ENCODE measurements at regions not wholly inside any gene's neighbourhood (a gene's known extent, or its start where the extent isn't known, plus 50 kb on each side); places are given as distances from the start of the nearest gene placed in this dataset.
"Not testable (repeated sequence)": the region's sequence is repeated elsewhere in the genome, so short reads cannot be mapped to it uniquely, and the experiment has no call there.

GRCh38 chr6:81984599-81984998 is 232.1 kb upstream of the TENT5A start:
- H3K4me3 ChIP-seq (ENCODE audit: low read length), result no peak overlapping the region
- DNase-seq (ENCODE audit: low read depth, low spot score), result no peak

- H3K4me3 ChIP-seq (ENCODE audit: low read length), result no peak overlapping the region
- DNase-seq (ENCODE audit: low read depth, low spot score), result no peak
These were observed 229.3 kb upstream of the TENT5A start for GRCh38 chr6:81981812-81982211.

GRCh38 chr6:81979767-81980166 is 227.3 kb upstream of the TENT5A start:
- H3K4me3 ChIP-seq (ENCODE audit: low read length), result no peak overlapping the region

GRCh38 chr6:81979329-81979728 is 226.8 kb upstream of the TENT5A start:
- no peak overlapping the region for H3K4me3 ChIP-seq (ENCODE audit: low read length)
- no peak for DNase-seq (ENCODE audit: low read depth, low spot score)

More at GRCh38 chr6:81979767-81980166, 227.3 kb upstream of the TENT5A start:
- DNase-seq (ENCODE audit: low read depth, low spot score), result no peak

GRCh38 chr6:81978230-81978629 is 225.7 kb upstream of the TENT5A start:
- no peak overlapping the region for H3K4me3 ChIP-seq (ENCODE audit: low read length)
- DNase-seq (ENCODE audit: low read depth, low spot score), result no peak

GRCh38 chr6:81977486-81977885 is 225.0 kb upstream of the TENT5A start:
- DNase-seq (ENCODE audit: low read depth, low spot score), result no peak
- H3K4me3 ChIP-seq (ENCODE audit: low read length), result no peak overlapping the region

GRCh38 chr6:81969814-81970213 is 217.3 kb upstream of the TENT5A start:
- DNase-seq (ENCODE audit: low read depth, low spot score), result no peak
- H3K4me3 ChIP-seq (ENCODE audit: low read length), result no peak overlapping the region

- no peak overlapping the region for H3K4me3 ChIP-seq (ENCODE audit: low read length)
These were observed 216.5 kb upstream of the TENT5A start for GRCh38 chr6:81969011-81969410.

GRCh38 chr6:81966968-81967367 is 214.5 kb upstream of the TENT5A start:
- H3K4me3 ChIP-seq (ENCODE audit: low read length), result no peak overlapping the region
- DNase-seq (ENCODE audit: low read depth, low spot score), result no peak

More at GRCh38 chr6:81969011-81969410, 216.5 kb upstream of the TENT5A start:
- no peak for DNase-seq (ENCODE audit: low read depth, low spot score)

GRCh38 chr6:81962198-81962597 is 209.7 kb upstream of the TENT5A start:
- H3K4me3 ChIP-seq (ENCODE audit: low read length), result no peak overlapping the region
- no peak for DNase-seq (ENCODE audit: low read depth, low spot score)

GRCh38 chr6:81950877-81951276 is 198.4 kb upstream of the TENT5A start:
- no peak overlapping the region for H3K4me3 ChIP-seq (ENCODE audit: low read length)
- DNase-seq (ENCODE audit: low read depth, low spot score), result no peak

- no peak overlapping the region for H3K4me3 ChIP-seq (ENCODE audit: low read length)
- no peak for DNase-seq (ENCODE audit: low read depth, low spot score)
These were observed 196.4 kb upstream of the TENT5A start for GRCh38 chr6:81948861-81949260.

- not testable (repeated sequence) for H3K4me3 ChIP-seq (ENCODE audit: low read length); DNase-seq (ENCODE audit: low read depth, low spot score)
These were observed 195.7 kb upstream of the TENT5A start for GRCh38 chr6:81948196-81948595.

- DNase-seq (ENCODE audit: low read depth, low spot score), result no peak
- no peak overlapping the region for H3K4me3 ChIP-seq (ENCODE audit: low read length)
These were observed 192.2 kb upstream of the TENT5A start for GRCh38 chr6:81944661-81945060.

GRCh38 chr6:81942842-81943241 is 190.4 kb upstream of the TENT5A start:
- DNase-seq (ENCODE audit: low read depth, low spot score), result not testable (repeated sequence)

GRCh38 chr6:81942067-81942370 is 189.5 kb upstream of the TENT5A start:
- no peak for DNase-seq (ENCODE audit: low read depth, low spot score)
- H3K4me3 ChIP-seq (ENCODE audit: low read length), result no peak overlapping the region

More at GRCh38 chr6:81942842-81943241, 190.4 kb upstream of the TENT5A start:
- H3K4me3 ChIP-seq (ENCODE audit: low read length), result not testable (repeated sequence)

- no peak overlapping the region for H3K4me3 ChIP-seq (ENCODE audit: low read length)
- DNase-seq (ENCODE audit: low read depth, low spot score), result no peak
These were observed 188.0 kb upstream of the TENT5A start for GRCh38 chr6:81940451-81940985.

GRCh38 chr6:81939766-81940165 is 187.3 kb upstream of the TENT5A start:
- no peak for DNase-seq (ENCODE audit: low read depth, low spot score)
- H3K4me3 ChIP-seq (ENCODE audit: low read length), result no peak overlapping the region

- no peak for DNase-seq (ENCODE audit: low read depth, low spot score)
- H3K4me3 ChIP-seq (ENCODE audit: low read length), result no peak overlapping the region
These were observed 186.7 kb upstream of the TENT5A start for GRCh38 chr6:81938991-81939732.

- H3K4me3 ChIP-seq (ENCODE audit: low read length), result no peak overlapping the region
- DNase-seq (ENCODE audit: low read depth, low spot score), result no peak
These were observed 185.8 kb upstream of the TENT5A start for GRCh38 chr6:81938014-81938856.

All from Jurkat, Clone E6-1 (cell line).